GM21619 (cell line): ENCODE measurements at regions not wholly inside any gene's neighbourhood (a gene's known extent, or its start where the extent isn't known, plus 50 kb on each side); places are given as distances from the start of the nearest gene placed in this dataset.
"Not testable (repeated sequence)": the region's sequence is repeated elsewhere in the genome, so short reads cannot be mapped to it uniquely, and the experiment has no call there.

ENCODE experiments used
- ATAC-seq: cut with Tn5 transposase; IDR thresholded peaks from one replicate; pipeline ENCODE4 v1.9.1; 2021; ENCODE audit not compliant: unreplicated experiment

GRCh38 chr3:182389071-182389815, 404.1 kb upstream of the ATP11B start:
- no peak for ATAC-seq

GRCh38 chr3:182390421-182390820, 402.9 kb upstream of the ATP11B start:
- ATAC-seq: no peak

DNA sequence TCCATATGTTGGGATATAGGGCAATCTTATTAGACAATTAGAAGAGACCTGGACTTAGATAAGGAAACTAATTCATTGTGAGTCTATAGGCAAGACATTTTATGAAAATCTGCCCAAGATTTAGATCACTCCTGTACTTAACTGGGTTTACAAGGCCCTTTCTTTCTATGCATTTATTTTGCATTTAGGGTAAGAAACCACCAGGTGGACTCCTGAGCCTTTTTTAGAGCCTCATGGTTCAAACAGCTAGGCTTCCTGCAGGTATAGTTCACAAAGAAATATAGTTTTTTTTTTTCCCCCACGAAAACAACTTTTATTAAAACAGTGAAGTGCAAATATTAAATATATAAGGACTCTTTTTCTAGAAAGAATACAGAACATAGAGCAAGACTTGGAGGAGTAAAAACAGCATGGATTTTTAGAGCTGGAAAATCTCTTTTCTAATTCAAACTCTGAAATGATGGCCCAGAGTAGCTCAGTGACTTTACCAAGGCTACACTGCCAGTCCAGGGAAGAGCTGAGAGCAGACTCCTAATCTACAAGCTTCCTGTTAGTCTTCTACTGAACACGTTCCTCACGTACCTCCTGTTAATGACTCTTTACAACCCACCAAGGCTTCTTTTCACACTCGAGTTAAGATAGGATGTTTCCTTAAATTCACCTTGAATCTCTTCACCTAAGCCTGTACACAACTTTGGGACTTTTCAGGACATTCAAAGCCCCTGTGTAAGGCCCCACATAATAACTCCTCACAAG, 400.9 kb upstream of the ATP11B start:
- no peak for ATAC-seq

DNA sequence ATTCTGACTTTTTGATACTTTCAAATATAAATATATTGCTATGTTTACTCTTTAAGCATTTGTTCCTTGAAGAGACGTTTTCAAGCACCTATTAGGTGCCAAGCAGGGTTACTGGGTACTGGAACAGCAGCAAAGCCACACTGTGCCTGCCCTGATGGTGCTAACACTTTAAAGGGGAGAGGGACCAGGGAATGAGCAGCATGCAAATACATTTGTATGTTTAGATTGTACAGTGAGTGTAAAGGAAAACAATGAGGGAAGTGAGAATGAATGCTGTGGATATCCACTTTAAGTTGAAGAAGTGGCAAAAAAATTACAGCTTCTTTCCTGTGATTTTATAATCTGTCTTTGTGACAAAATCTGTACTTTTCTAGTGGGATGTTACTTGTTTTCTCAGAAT, 400.2 kb upstream of the ATP11B start:
- ATAC-seq: no peak

DNA sequence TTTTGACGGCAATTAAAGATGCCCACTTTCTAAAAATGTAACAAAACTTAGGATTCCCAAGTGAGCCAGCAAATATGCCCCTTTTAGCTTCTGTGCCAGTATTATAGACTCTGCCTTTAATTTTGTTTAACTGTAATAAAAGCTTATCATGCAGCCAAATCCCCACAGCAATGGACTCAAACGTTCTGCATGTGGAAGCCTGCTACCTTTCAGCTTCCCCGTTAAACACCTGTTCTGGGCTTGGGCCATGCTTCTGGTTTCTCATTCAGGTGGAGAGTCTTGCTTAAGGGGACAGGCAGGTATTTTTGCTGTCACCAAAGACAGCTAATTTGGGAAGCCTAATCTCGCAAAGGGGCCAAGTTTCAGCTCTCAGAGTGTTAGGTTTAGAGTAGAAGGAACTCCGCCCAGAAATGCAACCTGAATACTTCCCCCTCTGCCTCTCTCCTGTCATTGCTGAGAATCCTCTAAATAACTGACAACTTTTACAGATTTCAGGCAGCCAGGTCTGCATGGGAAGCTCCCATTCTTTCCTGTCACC, 399.4 kb upstream of the ATP11B start:
- no peak for ATAC-seq

- ATAC-seq: no peak
Measured at GRCh38 chr3:182397164-182397563, 396.1 kb upstream of the ATP11B start.

- ATAC-seq: no peak
Measured at GRCh38 chr3:182399978-182400737, 393.1 kb upstream of the ATP11B start.

DNA sequence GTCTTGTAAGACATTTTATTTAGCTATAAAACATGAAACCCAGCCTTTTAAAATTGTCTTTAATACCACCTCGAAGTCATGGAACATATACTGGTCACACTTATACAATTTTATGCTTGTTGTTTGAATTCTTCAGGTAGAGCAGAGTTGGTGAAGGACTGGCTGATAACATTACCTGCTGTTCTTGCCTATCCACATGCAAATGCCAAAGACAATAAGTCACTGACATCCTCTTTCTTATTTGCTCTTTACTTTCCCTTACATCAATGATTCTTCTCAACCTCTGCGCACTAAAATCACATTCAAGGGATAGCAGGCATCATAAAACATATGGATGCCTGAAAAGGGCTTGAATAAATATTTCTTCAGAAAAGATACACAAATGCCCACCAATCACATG, 392.5 kb upstream of the ATP11B start:
- no peak for ATAC-seq

GRCh38 chr3:182404031-182404430, 389.3 kb upstream of the ATP11B start:
- no peak for ATAC-seq

- ATAC-seq: no peak
Measured at GRCh38 chr3:182405759-182406158, 387.5 kb upstream of the ATP11B start.

DNA sequence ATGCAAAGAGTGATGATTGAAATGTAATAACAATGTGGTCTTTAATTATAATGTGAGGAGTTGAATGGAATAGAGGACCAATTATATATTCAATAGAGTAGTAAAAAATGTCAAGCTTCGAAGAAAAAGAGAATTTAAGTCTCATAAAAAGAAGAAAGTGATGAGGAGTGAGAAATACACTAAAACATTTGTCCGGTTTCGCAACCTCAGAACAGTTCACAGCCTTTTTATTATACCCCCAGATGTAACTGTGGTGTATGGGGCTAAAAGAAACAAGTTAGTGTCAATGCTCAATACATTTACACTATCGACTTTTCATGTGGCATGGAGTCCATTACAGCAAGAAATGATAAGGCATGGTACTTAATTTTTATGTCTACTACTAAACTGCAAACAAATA, 386.5 kb upstream of the ATP11B start:
- no peak for ATAC-seq

DNA sequence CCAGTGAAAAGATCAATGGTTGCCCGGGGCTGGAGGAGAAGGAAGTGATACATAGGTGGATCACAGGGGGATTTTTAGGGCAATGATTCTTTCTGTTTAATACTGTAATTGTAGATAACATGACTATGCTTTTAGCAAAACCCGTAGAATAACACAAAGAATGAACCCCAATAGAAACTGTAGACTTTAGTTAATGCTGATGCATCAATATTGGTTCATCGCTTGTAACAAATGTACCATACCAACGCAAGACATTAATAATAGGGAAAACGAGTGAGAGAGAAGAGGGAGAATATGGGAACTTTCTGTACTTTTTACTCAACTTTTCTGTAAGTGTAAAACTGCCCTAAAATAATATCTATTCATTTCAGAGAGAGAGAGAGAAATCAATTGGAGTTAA, 383.3 kb upstream of the ATP11B start:
- ATAC-seq: no peak

- no peak for ATAC-seq
Measured at GRCh38 chr3:182412066-182412465, 381.2 kb upstream of the ATP11B start.

DNA sequence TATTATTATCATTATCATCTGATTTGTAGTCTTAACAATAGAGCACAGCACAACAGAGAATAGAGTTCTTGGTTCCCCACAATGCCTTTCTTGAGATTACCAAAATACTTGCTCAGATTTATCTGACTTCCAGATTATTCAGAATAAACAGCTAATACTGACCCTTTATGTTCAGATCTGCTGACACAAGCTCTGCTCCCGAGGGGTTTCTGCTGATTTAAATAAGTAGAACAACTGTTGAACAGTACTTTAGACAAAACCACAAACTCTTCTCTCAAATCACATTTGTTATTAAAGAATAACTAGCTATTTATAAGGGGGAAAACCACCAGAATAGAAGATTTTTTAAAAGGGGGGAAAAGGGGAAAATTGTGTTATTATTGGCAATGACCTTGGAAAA, 380.2 kb upstream of the ATP11B start:
- ATAC-seq: no peak

- ATAC-seq: no peak
Measured at GRCh38 chr3:182413682-182414081, 379.6 kb upstream of the ATP11B start.

- ATAC-seq: no peak
Measured at GRCh38 chr3:182414586-182414985, 378.7 kb upstream of the ATP11B start.

GRCh38 chr3:182420741-182421140, 372.6 kb upstream of the ATP11B start:
- ATAC-seq: no peak

DNA sequence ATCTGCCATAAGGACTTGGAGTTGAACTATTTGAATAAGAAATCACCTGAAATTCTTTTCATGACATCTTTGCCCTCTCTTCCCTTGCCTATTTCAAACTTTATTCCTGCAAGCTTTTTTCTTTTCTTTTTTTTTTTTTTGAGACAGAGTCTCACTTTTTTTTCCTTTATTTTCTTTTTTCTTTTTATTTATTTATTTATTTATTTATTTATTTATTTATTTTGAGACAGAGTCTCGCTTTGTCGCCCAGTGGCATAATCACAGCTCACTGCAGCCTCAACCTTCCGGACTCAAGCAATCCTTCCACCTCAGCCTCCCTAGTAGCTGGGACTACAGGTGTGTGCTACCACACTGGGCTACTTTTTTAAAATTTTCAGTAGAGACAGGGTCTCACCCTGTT, 369.3 kb upstream of the ATP11B start:
- ATAC-seq: no peak

- ATAC-seq: not testable (repeated sequence)
Measured at GRCh38 chr3:182425926-182426718, 367.2 kb upstream of the ATP11B start.

GRCh38 chr3:182431972-182432371, 361.3 kb upstream of the ATP11B start:
- ATAC-seq: not testable (repeated sequence)

DNA sequence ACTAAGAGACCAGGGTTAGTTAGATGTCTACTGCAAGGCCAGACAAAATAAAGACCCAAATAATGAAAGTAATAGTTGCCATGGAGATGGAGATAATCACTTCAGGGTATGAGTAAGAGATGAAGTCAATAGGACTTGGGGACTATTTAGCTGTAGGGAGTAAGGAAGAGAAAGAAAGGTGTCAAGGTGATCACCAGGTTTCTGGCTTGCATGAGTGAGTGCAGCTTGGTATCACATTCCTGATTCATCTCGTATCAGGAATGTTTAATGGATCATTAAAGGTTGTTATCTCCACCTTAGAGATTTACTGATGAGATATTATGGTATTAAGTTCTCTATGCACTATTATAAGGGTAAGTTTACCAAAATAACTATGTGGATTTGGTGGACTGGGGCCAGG, 357.4 kb upstream of the ATP11B start:
- no peak for ATAC-seq
